ENCODE measurements at regions not wholly inside any gene's neighbourhood (a gene's known extent, or its start where the extent isn't known, plus 50 kb on each side); places are given as distances from the start of the nearest gene placed in this dataset.

GRCh38 chr9:126017758-126018157 is 270.6 kb downstream of the PBX3 start:
- TF ChIP-seq, protein P1, sequence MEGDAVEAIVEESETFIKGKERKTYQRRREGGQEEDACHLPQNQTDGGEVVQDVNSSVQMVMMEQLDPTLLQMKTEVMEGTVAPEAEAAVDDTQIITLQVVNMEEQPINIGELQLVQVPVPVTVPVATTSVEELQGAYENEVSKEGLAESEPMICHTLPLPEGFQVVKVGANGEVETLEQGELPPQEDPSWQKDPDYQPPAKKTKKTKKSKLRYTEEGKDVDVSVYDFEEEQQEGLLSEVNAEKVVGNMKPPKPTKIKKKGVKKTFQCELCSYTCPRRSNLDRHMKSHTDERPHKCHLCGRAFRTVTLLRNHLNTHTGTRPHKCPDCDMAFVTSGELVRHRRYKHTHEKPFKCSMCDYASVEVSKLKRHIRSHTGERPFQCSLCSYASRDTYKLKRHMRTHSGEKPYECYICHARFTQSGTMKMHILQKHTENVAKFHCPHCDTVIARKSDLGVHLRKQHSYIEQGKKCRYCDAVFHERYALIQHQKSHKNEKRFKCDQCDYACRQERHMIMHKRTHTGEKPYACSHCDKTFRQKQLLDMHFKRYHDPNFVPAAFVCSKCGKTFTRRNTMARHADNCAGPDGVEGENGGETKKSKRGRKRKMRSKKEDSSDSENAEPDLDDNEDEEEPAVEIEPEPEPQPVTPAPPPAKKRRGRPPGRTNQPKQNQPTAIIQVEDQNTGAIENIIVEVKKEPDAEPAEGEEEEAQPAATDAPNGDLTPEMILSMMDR (IDR thresholded peaks at IDR 0.05; ENCODE audit: low read depth, low read length, missing control alignments), result no peak
- DNase-seq (ENCODE audit: low read depth), result no peak
- no peak overlapping the region for H3K4me3 ChIP-seq (ENCODE audit: low read depth, low read length)

- H3K4me3 ChIP-seq (ENCODE audit: low read depth, low read length), result no peak overlapping the region
- TF ChIP-seq, protein P1 (IDR thresholded peaks at IDR 0.05; ENCODE audit: low read depth, low read length, missing control alignments), result no peak
- DNase-seq (ENCODE audit: low read depth), result no peak
Observed at GRCh38 chr9:126020836-126021235, 273.7 kb downstream of the PBX3 start.

DNA sequence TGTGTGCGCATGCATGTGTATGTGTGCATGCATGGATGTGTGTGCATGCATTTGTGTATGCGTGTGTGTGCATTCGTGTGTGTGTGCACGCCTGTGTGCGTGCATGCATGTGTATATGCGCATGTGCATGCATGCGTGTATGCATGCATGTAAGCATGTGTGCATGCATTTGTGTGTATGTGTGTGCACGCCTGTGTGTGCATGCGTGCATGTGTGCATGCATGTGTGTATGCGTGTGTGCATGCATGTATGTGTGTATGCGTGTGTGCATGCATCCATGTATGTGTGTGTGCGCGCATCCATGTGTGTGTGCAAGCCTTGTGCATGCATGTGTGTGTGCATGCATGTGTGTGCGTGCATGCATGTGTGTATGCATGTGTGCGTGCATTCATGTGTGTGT is 276.8 kb downstream of the PBX3 start:
- no peak for DNase-seq (ENCODE audit: low read depth)
- H3K4me3 ChIP-seq (ENCODE audit: low read depth, low read length), result no peak overlapping the region

DNA sequence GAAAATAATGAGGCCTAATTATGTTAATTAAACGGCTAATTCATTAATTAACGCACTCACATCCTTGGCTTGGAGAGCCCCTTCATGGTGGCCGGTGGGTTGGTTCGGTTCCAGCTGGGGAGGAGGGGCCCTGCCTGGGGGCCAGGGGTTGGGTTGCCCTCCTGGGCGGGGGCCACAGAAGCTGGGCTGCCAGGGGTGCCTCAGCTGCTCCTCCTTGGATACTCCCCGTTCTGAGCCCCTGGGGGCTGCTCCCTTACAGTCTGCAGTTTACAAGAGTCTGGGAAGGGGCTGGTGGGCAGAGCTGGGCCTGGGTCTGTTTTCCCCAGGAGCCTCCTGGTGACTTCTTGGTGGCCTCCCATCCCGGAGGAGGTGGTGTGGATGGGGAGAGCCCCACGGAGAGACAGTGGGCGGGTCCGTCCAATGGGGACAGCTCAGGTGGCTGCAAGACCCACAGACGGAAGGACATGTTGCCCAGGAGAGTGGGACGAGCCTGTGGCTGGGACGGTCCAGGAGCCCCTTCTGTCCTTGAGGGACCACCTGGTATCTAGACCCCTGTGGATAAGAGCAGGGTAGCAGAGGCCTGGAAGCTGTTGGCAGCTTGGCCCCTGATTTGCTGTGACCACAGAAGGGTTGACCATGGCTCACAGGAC is 277.5 kb downstream of the PBX3 start:
- H3K4me3 ChIP-seq (ENCODE audit: low read depth, low read length), result no peak overlapping the region
- no peak for DNase-seq (ENCODE audit: low read depth)
- TF ChIP-seq, protein P1 (IDR thresholded peaks at IDR 0.05; ENCODE audit: low read depth, low read length, missing control alignments), result no peak

More for the DNA sequence above, 276.8 kb downstream of the PBX3 start:
- TF ChIP-seq, protein P1 (IDR thresholded peaks at IDR 0.05; ENCODE audit: low read depth, low read length, missing control alignments), result no peak

GRCh38 chr9:126025991-126026390 is 278.8 kb downstream of the PBX3 start:
- DNase-seq (ENCODE audit: low read depth), result no peak
- no peak overlapping the region for H3K4me3 ChIP-seq (ENCODE audit: low read depth, low read length)
- TF ChIP-seq, protein P1 (IDR thresholded peaks at IDR 0.05; ENCODE audit: low read depth, low read length, missing control alignments), result no peak

DNA sequence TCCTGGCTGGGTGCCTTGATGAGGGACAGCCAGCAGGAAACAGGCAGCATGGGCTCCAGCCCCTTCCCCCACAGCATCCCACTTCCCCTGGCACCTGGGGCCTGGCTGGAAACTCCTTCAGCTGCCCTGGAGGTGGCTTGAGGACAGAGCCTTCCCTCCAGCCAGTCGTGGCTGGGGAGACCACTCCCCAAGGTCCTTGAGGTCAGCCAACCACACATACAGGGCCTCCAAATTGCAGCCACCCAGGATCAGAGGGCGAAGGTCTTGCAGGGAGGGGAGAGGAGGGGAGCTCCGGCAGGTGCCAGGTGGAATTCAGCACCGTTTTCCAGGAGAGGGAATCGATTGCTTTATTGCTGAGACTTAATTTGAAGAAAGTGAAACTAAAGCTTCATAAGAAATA is 280.4 kb downstream of the PBX3 start:
- DNase-seq (ENCODE audit: low read depth), result no peak
- TF ChIP-seq, protein P1 (IDR thresholded peaks at IDR 0.05; ENCODE audit: low read depth, low read length, missing control alignments), result no peak

DNA sequence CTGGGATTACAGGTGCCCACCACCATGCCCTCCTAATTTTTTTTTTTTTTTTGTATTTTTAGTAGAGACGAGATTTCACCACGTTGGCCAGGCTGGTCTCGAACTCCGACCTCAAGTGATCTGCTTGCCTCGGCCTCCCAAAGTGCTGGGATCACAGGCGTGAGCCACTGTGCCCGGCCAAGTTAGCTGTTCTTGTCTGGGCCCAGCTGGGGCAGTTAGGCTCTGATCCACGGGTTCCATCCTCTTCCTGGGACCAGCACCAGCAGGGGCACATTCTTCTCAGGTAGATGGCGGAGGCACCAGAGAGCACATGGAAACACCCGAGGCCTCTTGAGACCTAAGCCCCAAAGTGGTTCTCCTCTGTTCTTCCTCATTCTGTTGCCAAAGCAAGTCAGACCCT is 281.6 kb downstream of the PBX3 start:
- TF ChIP-seq, protein P1 (IDR thresholded peaks at IDR 0.05; ENCODE audit: low read depth, low read length, missing control alignments), result no peak
- no peak overlapping the region for H3K4me3 ChIP-seq (ENCODE audit: low read depth, low read length)
- DNase-seq (ENCODE audit: low read depth), result no peak

More for the DNA sequence above, 280.4 kb downstream of the PBX3 start:
- H3K4me3 ChIP-seq (ENCODE audit: low read depth, low read length), result no peak overlapping the region
